Lower lobe of right lung (tissue), 2 donors: ENCODE measurements at regions not wholly inside any gene's neighbourhood (a gene's known extent, or its start where the extent isn't known, plus 50 kb on each side); places are given as distances from the start of the nearest gene placed in this dataset.
"Not testable (repeated sequence)": the region's sequence is repeated elsewhere in the genome, so short reads cannot be mapped to it uniquely, and the experiment has no call there.

Experiments
- ATAC-seq, 2 donors: fragments of 200-7000 bp; cut with Tn5 transposase; one replicate each; pipeline ENCODE4 v1.9.1; 2020 to 2022; ENCODE audit warnings: mild to moderate bottlenecking in 2 of 2, moderate library complexity in 2 of 2
- DNase-seq: peaks from one replicate; pipeline ENCODE4 v3.0.0-alpha.2; 2020
- H3K27ac ChIP-seq: fragments of 200-600 bp; one replicate; pipeline ENCODE4 v1.8.0; 2022
- H3K27me3 ChIP-seq: fragments of 200-600 bp; one replicate; pipeline ENCODE4 v1.8.0; 2022; ENCODE audit warnings: low read depth
- H3K36me3 ChIP-seq: fragments of 200-600 bp; one replicate; pipeline ENCODE4 v1.8.0; 2022; ENCODE audit warnings: mild to moderate bottlenecking
- H3K4me1 ChIP-seq: fragments of 200-600 bp; one replicate; pipeline ENCODE4 v1.8.0; 2022
- H3K4me3 ChIP-seq: fragments of 200-600 bp; one replicate; pipeline ENCODE4 v1.8.0; 2022; ENCODE audit warnings: mild to moderate bottlenecking
- H3K9me3 ChIP-seq: fragments of 200-600 bp; one replicate; pipeline ENCODE4 v1.8.0; 2022
- intact Hi-C: fragments of 100-400 bp; cut with DNase I; formaldehyde crosslinking; loops from one replicate; pipeline ENCODE4 v1.11.0; 2022
- TF ChIP-seq, protein P1 (sequence below): fragments of 200-600 bp; IDR thresholded peaks from one replicate; pipeline ENCODE4 v1.8.0; 2022; ENCODE audit warnings: antibody characterized with exemption, mild to moderate bottlenecking
- donor health status: DM: no; HTN: yes; CAD: no; lungs with severe emphysema.

DNA sequence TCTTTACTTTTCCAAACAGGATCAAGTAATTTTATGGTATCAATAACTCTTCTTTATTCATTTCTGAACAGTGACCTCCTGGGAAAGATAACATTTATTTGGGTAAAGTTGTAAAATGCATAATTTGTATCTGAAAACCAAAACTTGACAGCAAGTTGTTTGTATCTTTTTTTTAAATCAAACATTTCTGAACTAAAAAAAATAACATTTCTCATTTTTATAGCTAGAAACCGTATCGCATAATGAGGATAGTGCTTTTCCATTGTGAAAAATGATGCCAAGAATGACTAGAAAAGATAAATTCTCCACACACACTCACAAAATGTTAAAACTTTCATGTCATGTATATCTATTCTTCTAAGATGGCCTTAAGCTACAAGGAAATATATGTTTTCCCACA, 578.2 kb downstream of the RIT2 start:
- intact Hi-C loops = no loop called here
- TF ChIP-seq, protein P1, sequence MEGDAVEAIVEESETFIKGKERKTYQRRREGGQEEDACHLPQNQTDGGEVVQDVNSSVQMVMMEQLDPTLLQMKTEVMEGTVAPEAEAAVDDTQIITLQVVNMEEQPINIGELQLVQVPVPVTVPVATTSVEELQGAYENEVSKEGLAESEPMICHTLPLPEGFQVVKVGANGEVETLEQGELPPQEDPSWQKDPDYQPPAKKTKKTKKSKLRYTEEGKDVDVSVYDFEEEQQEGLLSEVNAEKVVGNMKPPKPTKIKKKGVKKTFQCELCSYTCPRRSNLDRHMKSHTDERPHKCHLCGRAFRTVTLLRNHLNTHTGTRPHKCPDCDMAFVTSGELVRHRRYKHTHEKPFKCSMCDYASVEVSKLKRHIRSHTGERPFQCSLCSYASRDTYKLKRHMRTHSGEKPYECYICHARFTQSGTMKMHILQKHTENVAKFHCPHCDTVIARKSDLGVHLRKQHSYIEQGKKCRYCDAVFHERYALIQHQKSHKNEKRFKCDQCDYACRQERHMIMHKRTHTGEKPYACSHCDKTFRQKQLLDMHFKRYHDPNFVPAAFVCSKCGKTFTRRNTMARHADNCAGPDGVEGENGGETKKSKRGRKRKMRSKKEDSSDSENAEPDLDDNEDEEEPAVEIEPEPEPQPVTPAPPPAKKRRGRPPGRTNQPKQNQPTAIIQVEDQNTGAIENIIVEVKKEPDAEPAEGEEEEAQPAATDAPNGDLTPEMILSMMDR = no peak

DNA sequence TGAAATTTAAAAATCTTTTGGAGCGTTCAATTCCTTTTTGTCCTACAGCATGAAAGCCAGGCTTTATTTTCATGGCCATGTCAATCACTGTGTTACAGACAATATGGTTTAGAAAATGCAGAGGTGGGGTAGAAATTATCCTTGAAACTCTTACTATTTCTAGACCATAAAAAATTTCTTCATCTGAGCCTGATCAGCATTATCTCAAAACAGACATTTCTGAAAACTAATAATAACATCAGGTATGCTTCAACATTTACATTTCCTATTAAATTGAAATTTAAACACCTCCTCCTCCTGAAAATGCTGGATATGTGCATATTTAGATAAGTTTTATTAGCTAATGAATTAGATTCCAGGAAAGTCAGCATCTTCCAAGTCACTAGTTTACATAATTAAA, 570.6 kb downstream of the RIT2 start:
- DNase-seq = no peak

More for the DNA sequence above, 578.2 kb downstream of the RIT2 start:
- ATAC-seq (no peak), DNase-seq (no peak)
- Histone ChIP-seq H3K9me3 (no peaks in the 10 kb centered on the region), H3K4me1 (no peaks in the 10 kb centered on the region), H3K4me3 (no peak overlapping the region), H3K27me3 (no peaks in the 10 kb centered on the region), H3K36me3 (no peaks in the 10 kb centered on the region), H3K27ac (no peak overlapping the region)

DNA sequence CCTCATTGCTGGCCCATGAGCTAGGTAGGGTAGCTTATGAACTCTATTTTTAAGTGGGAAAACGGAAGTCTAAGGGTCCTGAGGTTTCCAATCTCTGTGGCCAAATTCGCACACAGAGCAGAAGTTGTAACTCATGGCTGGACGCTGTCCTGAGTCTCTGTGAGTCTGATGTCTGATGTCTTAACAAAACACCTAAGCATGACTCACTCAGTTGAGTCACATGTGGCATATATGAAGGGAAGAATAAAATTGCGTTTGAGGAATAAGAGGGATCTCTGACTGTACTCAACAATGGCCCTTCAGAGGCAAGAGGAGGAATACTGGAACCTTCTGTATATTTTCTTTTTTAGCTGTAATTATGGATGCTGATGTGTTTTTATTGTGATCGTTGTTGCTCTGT, 569.7 kb downstream of the RIT2 start:
- Histone ChIP-seq H3K36me3 (no peaks in the 10 kb centered on the region), H3K9me3 (no peaks in the 10 kb centered on the region), H3K4me1 (no peaks in the 10 kb centered on the region), H3K4me3 (no peak overlapping the region), H3K27ac (no peak overlapping the region), H3K27me3 (no peaks in the 10 kb centered on the region)
- intact Hi-C loops = no loop called here
- ATAC-seq (no peak), DNase-seq (no peak)
- TF ChIP-seq, protein P1 = no peak

More for the DNA sequence above, 570.6 kb downstream of the RIT2 start:
- ATAC-seq = no peak
- intact Hi-C loops = no loop called here
- Histone ChIP-seq H3K4me1 (no peaks in the 10 kb centered on the region), H3K4me3 (no peak overlapping the region), H3K36me3 (no peaks in the 10 kb centered on the region), H3K27ac (no peak overlapping the region), H3K9me3 (no peaks in the 10 kb centered on the region), H3K27me3 (no peaks in the 10 kb centered on the region)
- TF ChIP-seq, protein P1 = no peak

DNA sequence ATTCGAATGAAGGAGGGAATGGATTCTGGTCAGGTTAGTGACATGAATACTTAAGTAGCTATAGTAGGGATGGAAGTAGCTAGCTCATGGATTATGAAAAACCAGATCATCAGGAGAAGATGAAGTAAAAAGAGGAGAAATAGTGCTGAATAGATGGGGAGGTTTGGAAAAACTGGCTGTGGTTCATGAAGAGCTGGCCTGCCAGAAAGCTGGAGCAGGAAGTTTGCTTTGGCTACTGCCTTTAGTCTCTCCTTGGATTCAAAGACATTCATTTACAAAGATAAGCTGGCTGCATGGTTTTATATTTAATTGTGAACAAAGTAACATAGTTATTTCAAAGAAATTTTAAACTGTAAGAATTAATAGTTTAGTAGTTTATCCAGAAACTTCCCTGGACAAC, 567.0 kb downstream of the RIT2 start:
- no peaks in the 10 kb centered on the region for H3K27me3 ChIP-seq
- TF ChIP-seq, protein P1 = no peak
- no peak for DNase-seq
- H3K4me1 ChIP-seq = no peaks in the 10 kb centered on the region
- intact Hi-C loops = no loop called here
- no peak for ATAC-seq
- no peak overlapping the region for H3K4me3 ChIP-seq
- H3K27ac ChIP-seq = no peak overlapping the region
- no peaks in the 10 kb centered on the region for H3K9me3 ChIP-seq
- H3K36me3 ChIP-seq = no peaks in the 10 kb centered on the region

DNA sequence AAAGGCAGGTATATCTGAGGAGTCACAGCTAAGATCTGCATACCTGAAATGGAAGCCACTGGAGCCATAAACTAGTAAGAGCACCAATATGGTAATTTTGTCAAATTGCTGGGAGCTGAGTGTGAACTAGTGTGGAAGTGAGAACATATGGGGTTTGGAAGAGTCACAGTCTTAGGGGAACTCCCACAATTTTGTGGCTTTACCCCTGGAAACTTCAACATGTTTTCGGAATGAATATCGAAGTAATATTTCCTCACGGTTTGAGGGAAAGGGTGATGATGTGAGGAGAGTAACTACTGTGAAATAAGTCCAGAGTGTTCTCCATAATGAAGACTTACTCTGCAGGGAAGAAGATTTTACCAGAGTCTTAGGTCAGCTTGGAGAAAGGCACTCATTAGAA, 565.9 kb downstream of the RIT2 start:
- ATAC-seq (no peak), DNase-seq (no peak)
- H3K9me3 ChIP-seq = no peaks in the 10 kb centered on the region

DNA sequence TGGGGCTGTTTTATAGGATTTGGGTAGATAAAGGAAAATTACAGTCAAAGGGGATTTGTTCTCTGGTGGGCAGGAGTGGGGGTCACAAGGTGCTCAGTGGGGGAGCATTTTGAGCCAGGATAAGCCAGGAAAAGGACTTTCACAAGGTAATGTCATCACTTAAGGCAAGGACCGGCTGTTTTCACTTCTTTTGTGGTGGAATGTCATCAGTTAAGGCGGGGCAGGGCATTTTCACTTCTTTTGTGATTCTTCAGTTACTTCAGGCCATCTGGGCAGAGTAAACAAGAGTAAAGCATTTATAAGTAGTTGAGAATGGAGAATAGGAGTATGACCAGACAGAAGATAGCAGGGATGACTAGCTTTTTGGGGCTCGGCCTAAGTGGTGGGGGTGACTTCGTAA, 562.9 kb downstream of the RIT2 start:
- H3K27me3 ChIP-seq, ATAC-seq: not testable (repeated sequence)

More for the DNA sequence above, 565.9 kb downstream of the RIT2 start:
- intact Hi-C loops = no loop called here
- H3K4me1 ChIP-seq = no peaks in the 10 kb centered on the region
- no peak overlapping the region for H3K27ac ChIP-seq
- H3K36me3 ChIP-seq = no peaks in the 10 kb centered on the region
- TF ChIP-seq, protein P1 = no peak
- H3K4me3 ChIP-seq = no peak overlapping the region
- H3K27me3 ChIP-seq = no peaks in the 10 kb centered on the region

More for the DNA sequence above, 562.9 kb downstream of the RIT2 start:
- intact Hi-C loops, H3K9me3 ChIP-seq, H3K4me3 ChIP-seq, DNase-seq, H3K27ac ChIP-seq, H3K36me3 ChIP-seq, H3K4me1 ChIP-seq: not testable (repeated sequence)
